GM18868 (cell line): ENCODE measurements at regions not wholly inside any gene's neighbourhood (a gene's known extent, or its start where the extent isn't known, plus 50 kb on each side); places are given as distances from the start of the nearest gene placed in this dataset.
"Not testable (repeated sequence)": the region's sequence is repeated elsewhere in the genome, so short reads cannot be mapped to it uniquely, and the experiment has no call there.

Source experiments
- ATAC-seq: cut with Tn5 transposase; IDR thresholded peaks from one replicate; pipeline ENCODE4 v1.9.1; 2021; ENCODE audit warnings: mild to moderate bottlenecking, moderate library complexity; ENCODE audit not compliant: unreplicated experiment

- no peak for ATAC-seq
Observed at GRCh38 chr13:65260946-65261891, 1968.9 kb downstream of the PCDH9 start.

DNA sequence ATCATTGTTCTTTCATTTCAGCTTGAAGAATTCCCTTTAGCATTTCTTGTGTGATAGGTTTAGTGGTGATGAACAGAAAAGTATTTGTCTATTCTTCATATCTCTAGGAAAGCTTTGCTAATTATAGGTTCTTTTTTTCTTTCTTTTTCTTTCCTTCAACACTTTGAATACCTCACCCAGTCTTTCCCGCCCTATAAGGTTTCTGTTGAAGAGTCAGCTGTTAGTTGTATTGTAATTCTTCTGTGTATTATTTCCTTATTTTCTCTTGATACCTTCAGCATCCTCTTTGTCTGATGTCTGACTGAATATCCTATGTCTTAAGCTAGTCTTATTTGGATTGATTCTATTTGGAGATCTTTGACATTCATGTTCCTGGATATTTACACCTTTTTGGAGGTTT lies 1989.4 kb downstream of the PCDH9 start:
- no peak for ATAC-seq

GRCh38 chr13:65236841-65237418 lies 1993.2 kb downstream of the PCDH9 start:
- no peak for ATAC-seq

DNA sequence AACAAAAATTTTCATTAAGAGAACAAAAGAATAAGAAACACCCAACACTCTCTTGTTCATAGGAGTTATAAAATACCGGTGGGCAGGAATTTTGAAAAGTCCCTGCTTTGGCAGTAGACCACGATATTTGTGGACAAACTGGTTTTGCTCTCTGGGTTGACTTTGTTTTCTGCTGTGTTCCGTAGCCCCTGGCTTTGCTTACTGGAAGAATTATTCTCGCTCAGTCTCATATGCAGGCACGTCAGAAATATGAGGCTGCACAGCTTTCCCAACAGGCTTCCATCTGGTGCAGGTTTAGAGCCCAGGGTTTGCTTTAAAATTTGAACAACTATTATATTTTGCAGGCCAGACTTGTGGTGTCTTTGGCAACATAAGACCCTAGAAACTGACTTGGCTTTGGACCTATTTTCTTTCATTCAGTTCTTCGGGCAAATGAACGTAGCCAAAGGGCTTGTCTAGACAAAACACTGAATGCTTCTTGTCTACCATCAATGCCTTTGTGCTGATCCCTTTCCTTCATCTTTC lies 2012.6 kb downstream of the PCDH9 start:
- ATAC-seq, result no peak

GRCh38 chr13:65202845-65203244 lies 2027.3 kb downstream of the PCDH9 start:
- peak; percentile 55 for ATAC-seq

GRCh38 chr13:65188721-65189120 lies 2041.4 kb downstream of the PCDH9 start:
- ATAC-seq, result no peak

- no peak for ATAC-seq
Observed at GRCh38 chr13:65168026-65168425, 2062.1 kb downstream of the PCDH9 start.

- ATAC-seq, result peak; percentile 46
Observed at GRCh38 chr13:65166675-65167074, 2063.5 kb downstream of the PCDH9 start.

DNA sequence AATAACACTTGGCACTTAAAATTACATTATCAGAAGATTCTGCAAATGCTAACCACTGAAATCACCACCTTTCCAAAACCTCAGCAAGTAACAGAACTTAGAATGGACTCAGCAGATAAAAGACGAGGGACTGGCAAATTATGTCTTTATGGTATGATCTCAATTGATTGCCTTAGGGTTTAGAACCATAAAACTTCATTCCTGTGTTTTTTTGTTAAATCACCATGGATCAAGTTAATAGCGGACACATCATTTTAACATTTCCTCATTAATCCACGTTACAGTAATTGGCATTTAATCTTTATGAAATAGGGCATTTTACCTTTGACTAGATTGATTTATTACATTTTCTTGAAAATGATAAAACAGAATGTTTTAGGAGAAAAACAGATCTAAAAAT lies 2070.3 kb downstream of the PCDH9 start:
- no peak for ATAC-seq

GRCh38 chr13:65155861-65156260 lies 2074.3 kb downstream of the PCDH9 start:
- ATAC-seq, result no peak

- peak; percentile 42 for ATAC-seq
Observed at GRCh38 chr13:65154661-65155447, 2075.3 kb downstream of the PCDH9 start.

GRCh38 chr13:65149687-65150086 lies 2080.4 kb downstream of the PCDH9 start:
- ATAC-seq, result no peak

DNA sequence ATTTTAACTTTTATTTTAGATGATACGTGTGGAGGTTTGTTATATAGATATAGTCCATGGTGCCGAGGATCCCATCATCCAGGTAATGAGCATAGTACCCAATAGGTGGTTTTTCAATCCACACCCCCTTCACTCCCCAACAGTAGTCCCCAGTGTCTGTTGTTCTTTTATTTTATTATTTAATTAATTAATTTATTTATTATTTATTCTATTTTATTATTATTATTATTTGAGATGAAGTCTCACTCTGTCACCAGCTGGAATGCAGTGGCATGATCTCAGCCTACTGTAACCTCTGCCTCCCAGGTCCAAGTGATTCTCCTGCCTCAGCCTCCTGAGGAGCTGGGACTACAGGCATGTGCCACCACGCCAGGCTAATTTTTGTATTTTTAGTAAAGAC lies 2086.2 kb downstream of the PCDH9 start:
- no peak for ATAC-seq

DNA sequence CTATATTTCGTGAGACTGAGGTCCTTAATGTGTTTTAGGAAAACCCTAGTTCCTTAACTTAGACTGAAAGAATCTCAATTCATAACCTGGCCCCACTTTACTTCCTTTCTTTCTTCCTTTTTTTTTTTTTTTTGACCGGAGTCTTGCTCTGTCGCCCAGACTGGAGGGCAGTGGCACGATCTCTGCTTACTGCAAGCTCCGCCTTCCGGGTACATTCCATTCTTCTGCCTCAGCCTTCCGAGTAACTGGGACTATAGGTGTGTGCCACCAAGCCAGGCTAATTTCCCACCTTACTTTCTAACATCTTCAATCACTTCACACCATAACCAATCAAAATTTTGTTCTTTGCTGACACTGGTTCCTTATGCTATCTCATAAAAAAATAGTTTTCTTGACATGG lies 2097.0 kb downstream of the PCDH9 start:
- no peak for ATAC-seq

DNA sequence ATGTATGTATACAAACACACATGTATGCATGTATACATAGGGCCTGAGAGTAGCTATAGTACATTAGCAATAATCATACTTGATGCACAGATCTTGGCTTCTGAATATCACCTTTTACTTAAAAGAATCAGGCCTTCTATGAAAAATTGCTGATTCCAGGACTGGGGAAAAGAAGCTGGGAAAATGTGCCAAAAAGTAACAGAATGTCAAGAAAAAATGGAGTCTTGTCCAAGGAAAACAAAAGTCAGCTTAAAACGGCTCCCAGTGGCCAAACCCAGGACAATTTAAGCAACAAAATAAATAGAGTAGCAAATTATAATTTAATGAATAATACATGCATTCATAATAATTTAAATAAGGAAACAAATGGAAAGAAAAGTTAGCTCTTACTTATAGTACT lies 2104.9 kb downstream of the PCDH9 start:
- no peak for ATAC-seq

DNA sequence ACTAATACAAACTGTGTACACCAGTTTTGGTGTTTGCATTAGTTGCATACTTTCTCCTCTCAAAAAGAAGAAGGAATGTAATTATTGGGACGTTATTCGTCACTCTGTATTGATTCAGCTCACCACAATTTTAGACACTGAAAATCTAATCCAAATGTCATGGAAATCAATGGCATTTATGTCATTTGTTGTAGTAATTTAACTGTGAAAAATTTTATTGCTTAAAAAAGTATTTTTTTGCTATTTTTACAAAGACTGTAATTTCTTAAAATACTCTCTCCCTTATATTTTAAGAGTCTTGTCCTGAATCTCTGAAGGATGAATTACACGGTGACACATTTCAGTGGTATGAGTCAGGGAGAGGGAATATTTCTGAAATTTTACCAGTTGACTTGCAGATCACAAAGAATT lies 2117.6 kb downstream of the PCDH9 start:
- no peak for ATAC-seq

DNA sequence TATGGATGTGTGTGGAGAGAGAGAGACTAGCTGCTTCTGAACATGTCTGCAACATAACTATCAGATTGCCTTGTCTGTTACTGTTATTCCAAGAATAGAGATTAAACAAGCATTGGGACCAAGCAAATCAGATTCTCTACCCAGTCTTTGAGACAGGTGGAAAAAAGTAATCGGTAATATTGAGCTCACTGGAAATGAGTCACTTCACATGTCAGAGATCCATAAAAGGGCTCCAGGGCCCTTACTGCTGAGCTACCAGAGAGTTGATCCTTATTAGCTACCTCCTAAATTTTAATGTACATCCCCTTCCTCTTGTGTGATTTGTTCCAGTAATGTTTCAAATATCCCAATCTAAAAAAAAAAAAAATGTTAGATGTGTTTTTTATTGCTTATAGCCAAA lies 2118.0 kb downstream of the PCDH9 start:
- no peak for ATAC-seq

DNA sequence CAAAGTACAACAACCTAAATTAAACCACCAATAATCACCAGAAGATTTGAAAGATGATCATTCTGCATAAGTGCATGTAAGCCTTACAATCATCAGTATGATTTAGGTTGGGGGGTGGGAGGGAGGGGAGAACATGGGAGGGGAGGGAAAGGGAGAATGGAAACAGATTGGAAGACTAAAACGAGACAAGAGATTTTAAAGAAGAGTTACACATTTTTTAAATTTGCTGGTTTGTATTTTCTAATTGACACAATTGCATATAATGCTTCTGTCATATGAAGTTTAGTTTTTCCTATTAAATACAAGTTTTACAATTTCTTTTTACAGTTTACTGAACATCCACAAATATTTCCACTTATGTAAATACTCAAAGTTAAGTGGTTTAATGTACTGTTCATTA lies 2118.9 kb downstream of the PCDH9 start:
- no peak for ATAC-seq

DNA sequence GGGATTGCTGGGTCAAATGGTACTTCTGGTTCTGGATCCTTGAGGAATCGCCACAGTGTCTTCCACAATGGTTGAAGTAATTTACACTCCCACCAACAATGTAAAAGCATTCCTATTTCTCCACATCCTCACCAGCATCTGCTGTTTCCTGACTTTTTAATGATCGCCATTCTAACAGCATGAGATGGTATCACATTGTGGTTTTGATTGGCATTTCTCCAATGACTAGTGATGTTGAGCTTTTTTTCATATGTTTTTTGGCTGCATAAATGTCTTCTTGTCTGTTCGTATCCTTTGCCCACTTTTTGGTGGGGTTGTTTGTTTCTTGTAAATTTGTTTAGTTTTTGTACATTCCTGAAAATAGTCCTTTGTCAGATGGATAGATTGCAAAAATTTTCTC lies 2125.7 kb downstream of the PCDH9 start:
- ATAC-seq, result not testable (repeated sequence)

DNA sequence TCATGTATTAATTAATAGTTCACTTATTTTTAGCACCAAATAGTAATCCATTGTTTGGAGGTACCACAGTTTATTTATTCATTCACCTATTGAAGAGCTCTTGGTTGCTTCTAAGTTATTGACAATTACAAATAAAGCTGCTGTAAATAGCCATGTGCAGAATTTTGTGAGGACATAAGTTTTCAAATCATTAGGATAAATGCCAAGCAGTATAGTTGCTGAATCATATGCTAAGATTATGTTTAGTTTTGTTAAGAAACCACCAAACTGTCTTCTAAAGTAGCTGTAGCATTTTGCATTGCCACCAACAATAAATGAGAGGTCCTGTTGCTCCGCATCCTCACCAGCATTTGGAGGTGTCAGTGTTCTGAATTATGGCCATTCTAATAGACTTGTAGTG lies 2126.8 kb downstream of the PCDH9 start:
- ATAC-seq, result no peak
